GM03348 (cell line): ENCODE measurements at regions not wholly inside any gene's neighbourhood (a gene's known extent, or its start where the extent isn't known, plus 50 kb on each side); places are given as distances from the start of the nearest gene placed in this dataset.
"Not testable (repeated sequence)": the region's sequence is repeated elsewhere in the genome, so short reads cannot be mapped to it uniquely, and the experiment has no call there.

ENCODE experiments used
- DNase-seq: peaks from one replicate; pipeline ENCODE4 v3.0.0; 2012; ENCODE audit warnings: low spot score

- peak; percentile 27 for DNase-seq
These were observed 150.6 kb upstream of the ZC3H12A start for GRCh38 chr1:37323486-37324377.

GRCh38 chr1:37325010-37325409 lies 149.4 kb upstream of the ZC3H12A start:
- DNase-seq = no peak

- DNase-seq = no peak
These were observed 148.6 kb upstream of the ZC3H12A start for GRCh38 chr1:37325509-37326437.

- no peak for DNase-seq
These were observed 142.3 kb upstream of the ZC3H12A start for GRCh38 chr1:37332126-37332525.

DNA sequence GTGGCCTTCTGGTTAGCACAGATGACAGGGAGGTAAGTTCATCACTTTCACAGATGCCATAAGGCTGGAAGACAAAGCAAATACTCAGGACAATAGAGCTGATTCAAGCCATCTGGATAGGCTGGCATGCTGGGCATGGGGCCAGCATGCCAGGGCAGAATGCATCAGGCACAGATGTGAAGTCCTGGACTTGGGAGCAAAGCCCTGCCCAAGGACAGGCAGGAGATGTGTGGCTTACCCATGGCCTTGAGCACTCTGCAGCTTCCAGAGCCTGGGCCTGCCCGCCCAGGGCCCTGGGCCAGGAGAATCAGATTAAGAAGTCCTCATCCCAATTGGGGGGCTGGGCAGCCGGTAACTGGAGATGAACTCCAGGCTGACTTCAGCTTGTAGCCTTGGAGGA lies 135.7 kb upstream of the ZC3H12A start:
- no peak for DNase-seq

GRCh38 chr1:37342736-37343135 lies 131.6 kb upstream of the ZC3H12A start:
- no peak for DNase-seq

GRCh38 chr1:37347104-37347649 lies 127.2 kb upstream of the ZC3H12A start:
- no peak for DNase-seq

- no peak for DNase-seq
These were observed 120.5 kb upstream of the ZC3H12A start for GRCh38 chr1:37353871-37354270.

GRCh38 chr1:37354876-37355650 lies 119.3 kb upstream of the ZC3H12A start:
- DNase-seq = no peak

DNA sequence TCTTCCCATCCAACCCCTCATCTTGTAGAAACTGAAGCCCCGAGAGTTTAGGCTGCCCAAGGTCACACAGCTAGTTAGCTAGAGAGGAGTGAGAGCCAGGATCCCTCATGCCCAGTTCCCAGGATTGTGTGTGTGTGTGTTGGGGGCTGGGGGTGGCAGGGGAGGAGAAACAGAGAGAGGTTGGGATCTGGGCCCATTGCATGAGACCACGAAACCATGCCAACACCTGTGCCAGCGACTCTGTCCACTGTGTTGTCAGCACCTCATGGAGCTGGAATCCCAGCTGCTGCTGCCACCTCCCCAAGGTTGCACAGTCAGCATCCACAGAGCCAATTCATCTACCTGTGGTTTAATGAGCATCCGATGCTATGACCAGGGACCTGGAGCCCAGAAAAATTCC lies 115.4 kb upstream of the ZC3H12A start:
- DNase-seq = no peak

DNA sequence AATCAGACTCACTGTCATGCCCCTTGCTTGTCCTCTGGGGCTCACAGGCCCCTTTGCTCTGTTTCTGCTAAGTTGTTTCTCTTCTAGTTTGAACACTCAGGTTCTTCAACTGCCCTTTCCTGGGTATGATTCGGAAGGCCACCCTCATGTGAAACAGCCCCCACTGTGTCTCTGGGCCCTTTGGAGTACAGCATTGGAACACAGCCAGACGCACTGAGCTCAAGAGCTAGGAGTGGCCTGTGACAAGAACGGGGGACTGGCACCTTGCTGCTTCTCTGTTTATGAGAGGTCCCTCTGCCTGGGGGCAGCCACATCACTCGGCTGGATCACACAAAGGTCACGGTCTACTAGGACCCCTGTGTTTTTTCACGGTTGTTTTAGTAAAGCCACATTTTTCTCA lies 114.4 kb upstream of the ZC3H12A start:
- DNase-seq = no peak

- no peak for DNase-seq
These were observed 111.6 kb upstream of the ZC3H12A start for GRCh38 chr1:37362594-37363385.

DNA sequence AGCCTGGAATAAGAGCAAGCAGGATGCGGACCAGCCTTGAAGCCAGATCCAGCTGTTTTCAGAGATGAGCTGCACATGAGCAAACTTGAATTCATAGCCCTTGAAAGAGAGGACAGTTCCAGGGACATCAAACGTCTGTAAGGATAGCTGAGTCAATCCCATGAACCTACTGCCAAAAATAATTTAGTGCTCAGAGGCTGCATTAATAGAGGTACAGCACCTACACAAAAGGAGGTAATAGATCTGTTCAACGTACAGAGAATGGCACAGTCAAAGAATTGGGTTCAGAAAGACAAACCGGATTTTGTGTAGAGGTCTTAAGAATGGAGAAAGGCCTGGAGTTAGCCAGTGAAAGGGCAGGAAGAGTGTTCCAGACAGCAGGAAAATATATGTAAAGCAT lies 110.8 kb upstream of the ZC3H12A start:
- DNase-seq = no peak

GRCh38 chr1:37368665-37369315 lies 105.6 kb upstream of the ZC3H12A start:
- DNase-seq = not testable (repeated sequence)

DNA sequence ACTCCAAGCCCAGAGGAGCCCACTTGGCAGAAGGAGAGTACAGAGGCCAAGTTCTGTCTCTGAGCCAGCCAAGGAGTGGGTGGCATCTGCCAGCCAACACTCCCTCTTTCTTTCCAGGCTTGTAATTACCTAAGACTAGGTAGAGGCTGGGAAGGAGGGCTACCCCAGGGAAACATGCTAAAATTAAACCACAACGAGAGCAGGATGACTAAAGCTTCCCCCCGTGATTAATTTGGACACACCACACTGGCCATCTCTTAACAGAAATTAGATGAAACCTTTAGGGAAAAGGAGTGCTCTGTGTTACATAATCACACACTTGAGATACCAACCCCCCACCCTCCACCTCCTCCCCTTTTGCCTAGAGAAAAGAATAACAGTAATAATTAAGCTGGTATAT lies 102.1 kb upstream of the ZC3H12A start:
- no peak for DNase-seq

DNA sequence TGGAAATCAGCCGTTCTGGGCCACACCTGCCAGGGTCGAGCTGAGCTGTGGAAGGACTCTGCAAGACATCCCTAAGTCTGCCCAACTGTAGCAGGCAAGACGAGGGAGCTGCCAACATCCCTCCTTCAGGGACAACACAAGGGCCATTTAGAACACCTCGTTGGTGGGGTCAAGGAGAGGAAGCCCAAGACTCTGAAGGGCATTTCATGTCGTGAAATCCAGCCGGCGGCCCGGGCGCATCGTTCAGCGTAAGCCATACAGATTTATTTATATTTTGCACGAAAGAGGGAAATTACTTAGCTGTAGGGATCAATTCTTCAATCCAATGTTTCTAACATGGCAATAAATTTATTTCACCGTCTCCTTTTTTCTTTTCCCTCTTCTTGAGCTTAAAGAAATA lies 101.7 kb upstream of the ZC3H12A start:
- no peak for DNase-seq

DNA sequence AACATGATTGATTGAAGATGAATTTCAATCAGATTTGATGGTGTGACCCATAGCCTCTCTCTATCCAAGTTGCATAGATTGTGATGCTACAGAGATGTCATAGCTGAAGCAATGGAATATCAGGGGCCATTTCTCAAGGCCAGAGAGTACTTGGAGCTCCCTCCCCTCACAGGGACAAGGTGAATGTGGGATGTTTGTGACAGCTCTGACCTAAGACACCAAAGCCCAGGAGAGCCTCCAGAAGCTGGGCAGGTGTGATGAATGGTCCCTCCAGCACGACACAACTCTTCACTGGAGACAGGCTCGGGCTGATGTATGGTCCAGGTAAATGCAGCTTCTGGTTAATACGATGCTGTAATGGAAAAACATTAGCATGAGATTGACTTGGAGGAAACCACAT lies 101.0 kb upstream of the ZC3H12A start:
- no peak for DNase-seq

- DNase-seq = not testable (repeated sequence)
These were observed 93.8 kb upstream of the ZC3H12A start for GRCh38 chr1:37380546-37380945.

DNA sequence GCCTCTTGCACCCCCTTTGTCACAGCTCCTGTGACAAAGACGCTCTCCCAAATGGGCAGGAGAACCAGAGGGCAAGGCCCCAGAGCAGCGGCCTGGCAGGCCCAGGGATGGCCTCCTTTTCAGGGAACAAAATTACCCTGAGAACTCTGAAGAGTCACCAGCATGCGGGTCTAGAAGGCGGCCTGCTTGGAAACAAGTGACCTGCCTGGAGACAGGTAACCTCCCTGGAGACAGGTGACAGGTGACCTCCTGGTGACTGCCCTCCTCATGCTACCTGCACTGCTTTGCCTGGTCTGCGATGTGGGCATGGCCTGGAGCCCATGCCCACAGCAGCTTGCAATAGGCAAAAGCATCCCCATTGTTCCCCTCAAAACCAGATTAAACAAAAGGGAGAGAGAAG lies 86.5 kb upstream of the ZC3H12A start:
- no peak for DNase-seq

DNA sequence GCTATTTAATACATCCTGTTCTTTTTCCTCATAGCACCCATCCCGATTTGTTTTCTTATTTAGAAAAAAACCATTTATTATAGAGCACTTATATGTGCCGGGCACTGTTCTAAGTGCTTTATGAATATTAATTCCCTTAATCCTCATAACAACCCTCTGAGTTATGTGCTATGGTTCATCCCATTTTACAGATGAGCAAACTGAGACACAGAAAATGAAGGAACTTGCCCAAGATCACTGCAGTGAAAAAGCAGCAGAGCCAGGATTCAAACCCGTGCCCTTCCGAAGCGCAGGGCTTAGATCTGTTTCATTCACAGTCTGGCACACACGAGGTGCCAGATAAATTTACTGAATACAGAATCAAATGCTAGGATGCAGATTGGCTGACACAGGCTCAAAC lies 85.1 kb upstream of the ZC3H12A start:
- no peak for DNase-seq
